ENCODE measurements at regions not wholly inside any gene's neighbourhood (a gene's known extent, or its start where the extent isn't known, plus 50 kb on each side); places are given as distances from the start of the nearest gene placed in this dataset.

- FAIRE-seq = no peak
- no peaks in the 10 kb centered on the region for H3K9me3 Mint-ChIP-seq (ENCODE audit: unreplicated experiment)
Measured at GRCh38 chr20:19926591-19926990, 90.6 kb upstream of the NAA20 start.

GRCh38 chr20:19928328-19929011, 88.7 kb upstream of the NAA20 start:
- Mint-ChIP-seq H3K9me3 (ENCODE audit: unreplicated experiment) (no peaks in the 10 kb centered on the region), H3K27me3 (ENCODE audit: low read depth, unreplicated experiment) (no peaks in the 10 kb centered on the region), H3K4me3 (ENCODE audit: unreplicated experiment) (no peak overlapping the region), H3K27ac (ENCODE audit: unreplicated experiment) (no peak overlapping the region), H3K36me3 (ENCODE audit: low read depth, unreplicated experiment) (peaks cover 1% of the 10 kb centered on the region), H3K4me1 (ENCODE audit: low read depth, unreplicated experiment) (peaks cover 18% of the 10 kb centered on the region)
- no peak overlapping the region for H3K9ac ChIP-seq (ENCODE audit: low read length)
- H3K4me3 ChIP-seq (ENCODE audit: insufficient read depth, low read depth, low read length) = no peak overlapping the region
- TF ChIP-seq CTCF (IDR thresholded peaks at IDR 0.05; ENCODE audit: insufficient read depth, low read depth, low read length) (no peak), EZH2 (IDR thresholded peaks at IDR 0.05; ENCODE audit: insufficient read depth, low read length) (no peak)
- FAIRE-seq = no peak
- no peaks in the 10 kb centered on the region for H3K27me3 ChIP-seq (ENCODE audit: insufficient read depth, low read length)
- H2AFZ ChIP-seq (ENCODE audit: low read depth, low read length) = no peak overlapping the region
- H3K27ac ChIP-seq (ENCODE audit: low read depth, low read length) = no peak overlapping the region
- peaks cover 11% of the 10 kb centered on the region for H3K4me1 ChIP-seq (ENCODE audit: insufficient read depth, low read length)
- H3K4me2 ChIP-seq (ENCODE audit: low read length) = no peak overlapping the region
- H3K79me2 ChIP-seq (ENCODE audit: insufficient read depth, low read length) = no peaks in the 10 kb centered on the region
- H3K36me3 ChIP-seq (ENCODE audit: insufficient read depth, low read length) = no peaks in the 10 kb centered on the region
- DNase-seq (ENCODE audit: low read depth) = no peak
- H3K9me3 ChIP-seq (ENCODE audit: insufficient read depth, low read depth, low read length) = no peaks in the 10 kb centered on the region
- H4K20me1 ChIP-seq (ENCODE audit: insufficient read depth, low read length) = no peaks in the 10 kb centered on the region

More at GRCh38 chr20:19926591-19926990, 90.6 kb upstream of the NAA20 start:
- peaks cover 5% of the 10 kb centered on the region for H3K36me3 Mint-ChIP-seq (ENCODE audit: low read depth, unreplicated experiment)
- H3K27me3 Mint-ChIP-seq (ENCODE audit: low read depth, unreplicated experiment) = no peaks in the 10 kb centered on the region
- Histone ChIP-seq H3K27ac (ENCODE audit: low read depth, low read length) (no peak overlapping the region), H3K9ac (ENCODE audit: low read length) (no peak overlapping the region), H3K9me3 (ENCODE audit: insufficient read depth, low read depth, low read length) (no peaks in the 10 kb centered on the region), H3K27me3 (ENCODE audit: insufficient read depth, low read length) (no peaks in the 10 kb centered on the region), H2AFZ (ENCODE audit: low read depth, low read length) (no peak overlapping the region), H3K4me3 (ENCODE audit: insufficient read depth, low read depth, low read length) (no peak overlapping the region), H3K36me3 (ENCODE audit: insufficient read depth, low read length) (no peaks in the 10 kb centered on the region), H3K79me2 (ENCODE audit: insufficient read depth, low read length) (no peaks in the 10 kb centered on the region), H3K4me2 (ENCODE audit: low read length) (no peak overlapping the region), H4K20me1 (ENCODE audit: insufficient read depth, low read length) (no peaks in the 10 kb centered on the region), H3K4me1 (ENCODE audit: insufficient read depth, low read length) (no peaks in the 10 kb centered on the region)
- H3K4me1 Mint-ChIP-seq (ENCODE audit: low read depth, unreplicated experiment) = peaks cover 9% of the 10 kb centered on the region
- H3K4me3 Mint-ChIP-seq (ENCODE audit: unreplicated experiment) = no peak overlapping the region
- TF ChIP-seq EZH2 (IDR thresholded peaks at IDR 0.05; ENCODE audit: insufficient read depth, low read length) (no peak), CTCF (IDR thresholded peaks at IDR 0.05; ENCODE audit: insufficient read depth, low read depth, low read length) (no peak)
- no peak overlapping the region for H3K27ac Mint-ChIP-seq (ENCODE audit: unreplicated experiment)
- peak; percentile 25 for DNase-seq (ENCODE audit: low read depth)

- H3K27me3 ChIP-seq (ENCODE audit: insufficient read depth, low read length) = no peaks in the 10 kb centered on the region
- H3K27ac ChIP-seq (ENCODE audit: low read depth, low read length) = no peak overlapping the region
- peaks cover 18% of the 10 kb centered on the region for H3K4me1 Mint-ChIP-seq (ENCODE audit: low read depth, unreplicated experiment)
- no peaks in the 10 kb centered on the region for H3K9me3 ChIP-seq (ENCODE audit: insufficient read depth, low read depth, low read length)
- FAIRE-seq (no peak), DNase-seq (ENCODE audit: low read depth) (no peak)
- H3K9ac ChIP-seq (ENCODE audit: low read length) = no peak overlapping the region
- peaks cover 11% of the 10 kb centered on the region for H3K4me1 ChIP-seq (ENCODE audit: insufficient read depth, low read length)
- TF ChIP-seq CTCF (IDR thresholded peaks at IDR 0.05; ENCODE audit: insufficient read depth, low read depth, low read length) = no peak
- TF ChIP-seq EZH2 (IDR thresholded peaks at IDR 0.05; ENCODE audit: insufficient read depth, low read length) = no peak
- no peaks in the 10 kb centered on the region for H3K27me3 Mint-ChIP-seq (ENCODE audit: low read depth, unreplicated experiment)
- no peaks in the 10 kb centered on the region for H3K36me3 ChIP-seq (ENCODE audit: insufficient read depth, low read length)
- H3K36me3 Mint-ChIP-seq (ENCODE audit: low read depth, unreplicated experiment) = peaks cover 1% of the 10 kb centered on the region
- H3K4me3 ChIP-seq (ENCODE audit: insufficient read depth, low read depth, low read length) = no peak overlapping the region
- no peak overlapping the region for H3K27ac Mint-ChIP-seq (ENCODE audit: unreplicated experiment)
- no peaks in the 10 kb centered on the region for H3K79me2 ChIP-seq (ENCODE audit: insufficient read depth, low read length)
- no peak overlapping the region for H2AFZ ChIP-seq (ENCODE audit: low read depth, low read length)
- H3K9me3 Mint-ChIP-seq (ENCODE audit: unreplicated experiment) = no peaks in the 10 kb centered on the region
- H3K4me3 Mint-ChIP-seq (ENCODE audit: unreplicated experiment) = no peak overlapping the region
- no peak overlapping the region for H3K4me2 ChIP-seq (ENCODE audit: low read length)
- H4K20me1 ChIP-seq (ENCODE audit: insufficient read depth, low read length) = no peaks in the 10 kb centered on the region
Measured at GRCh38 chr20:19929012-19929360, 88.2 kb upstream of the NAA20 start.
